ENCODE measurements at regions not wholly inside any gene's neighbourhood (a gene's known extent, or its start where the extent isn't known, plus 50 kb on each side); places are given as distances from the start of the nearest gene placed in this dataset.

DNA sequence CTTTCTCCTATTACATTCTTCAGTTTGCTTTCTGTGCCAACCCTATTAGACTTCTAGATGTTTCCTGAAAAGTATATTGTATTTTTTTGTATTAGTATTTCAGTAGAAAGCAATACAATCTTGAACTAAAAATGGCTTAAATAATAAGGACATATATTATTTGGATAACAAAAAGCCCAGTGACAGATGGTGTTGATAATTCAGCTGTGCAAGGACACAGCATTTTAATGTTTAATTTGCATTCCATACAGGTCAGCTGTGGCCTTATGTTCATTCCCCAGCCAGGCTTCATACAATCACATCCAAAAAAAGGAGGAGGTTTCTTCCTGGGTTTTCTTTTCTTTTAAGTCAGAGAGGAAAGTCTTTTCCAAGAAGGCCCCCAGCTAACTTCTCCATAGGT, 236.9 kb downstream of the CD109 start:
- TF ChIP-seq, protein P1, sequence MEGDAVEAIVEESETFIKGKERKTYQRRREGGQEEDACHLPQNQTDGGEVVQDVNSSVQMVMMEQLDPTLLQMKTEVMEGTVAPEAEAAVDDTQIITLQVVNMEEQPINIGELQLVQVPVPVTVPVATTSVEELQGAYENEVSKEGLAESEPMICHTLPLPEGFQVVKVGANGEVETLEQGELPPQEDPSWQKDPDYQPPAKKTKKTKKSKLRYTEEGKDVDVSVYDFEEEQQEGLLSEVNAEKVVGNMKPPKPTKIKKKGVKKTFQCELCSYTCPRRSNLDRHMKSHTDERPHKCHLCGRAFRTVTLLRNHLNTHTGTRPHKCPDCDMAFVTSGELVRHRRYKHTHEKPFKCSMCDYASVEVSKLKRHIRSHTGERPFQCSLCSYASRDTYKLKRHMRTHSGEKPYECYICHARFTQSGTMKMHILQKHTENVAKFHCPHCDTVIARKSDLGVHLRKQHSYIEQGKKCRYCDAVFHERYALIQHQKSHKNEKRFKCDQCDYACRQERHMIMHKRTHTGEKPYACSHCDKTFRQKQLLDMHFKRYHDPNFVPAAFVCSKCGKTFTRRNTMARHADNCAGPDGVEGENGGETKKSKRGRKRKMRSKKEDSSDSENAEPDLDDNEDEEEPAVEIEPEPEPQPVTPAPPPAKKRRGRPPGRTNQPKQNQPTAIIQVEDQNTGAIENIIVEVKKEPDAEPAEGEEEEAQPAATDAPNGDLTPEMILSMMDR (IDR thresholded peaks at IDR 0.05): no peak
- no peak for TF ChIP-seq EZH2 (IDR thresholded peaks at IDR 0.05; ENCODE audit: borderline replicate concordance, insufficient read depth, low read depth, low read length, poor library complexity, severe bottlenecking)
